Kidney tubule cell (primary cell): ENCODE measurements at regions not wholly inside any gene's neighbourhood (a gene's known extent, or its start where the extent isn't known, plus 50 kb on each side); places are given as distances from the start of the nearest gene placed in this dataset.
A peak's percentile ranks its signal among the peaks of the same experiment; 100 is the strongest.

Source experiments
- DNase-seq: peaks from one replicate; pipeline ENCODE4 v3.0.0-alpha.2; 2018; ENCODE audit warnings: low spot score

GRCh38 chr17:68740555-68741447 is 139.6 kb upstream of the FAM20A start:
- no peak for DNase-seq

GRCh38 chr17:68737761-68738443 is 136.7 kb upstream of the FAM20A start:
- no peak for DNase-seq

DNA sequence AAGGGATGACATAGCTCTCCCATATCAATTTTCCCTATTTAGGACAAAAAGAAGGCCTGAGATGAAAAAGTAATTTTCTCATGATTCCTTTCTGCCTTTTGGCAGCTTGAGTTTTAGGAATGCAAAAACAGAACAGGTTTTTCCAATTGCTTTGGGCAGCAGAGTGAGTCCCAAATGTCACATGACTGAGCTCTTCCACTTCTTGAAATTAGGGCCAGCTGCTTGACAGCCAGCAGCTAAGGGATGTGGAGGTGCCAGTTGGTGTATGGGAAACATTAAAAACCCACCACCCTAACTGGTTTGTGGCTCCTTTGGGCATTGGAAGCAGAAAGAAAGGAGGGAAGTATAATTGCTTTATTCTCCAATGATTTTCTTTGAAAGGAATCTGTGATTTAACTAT is 133.8 kb upstream of the FAM20A start:
- no peak for DNase-seq

GRCh38 chr17:68734187-68734900 is 133.2 kb upstream of the FAM20A start:
- no peak for DNase-seq

DNA sequence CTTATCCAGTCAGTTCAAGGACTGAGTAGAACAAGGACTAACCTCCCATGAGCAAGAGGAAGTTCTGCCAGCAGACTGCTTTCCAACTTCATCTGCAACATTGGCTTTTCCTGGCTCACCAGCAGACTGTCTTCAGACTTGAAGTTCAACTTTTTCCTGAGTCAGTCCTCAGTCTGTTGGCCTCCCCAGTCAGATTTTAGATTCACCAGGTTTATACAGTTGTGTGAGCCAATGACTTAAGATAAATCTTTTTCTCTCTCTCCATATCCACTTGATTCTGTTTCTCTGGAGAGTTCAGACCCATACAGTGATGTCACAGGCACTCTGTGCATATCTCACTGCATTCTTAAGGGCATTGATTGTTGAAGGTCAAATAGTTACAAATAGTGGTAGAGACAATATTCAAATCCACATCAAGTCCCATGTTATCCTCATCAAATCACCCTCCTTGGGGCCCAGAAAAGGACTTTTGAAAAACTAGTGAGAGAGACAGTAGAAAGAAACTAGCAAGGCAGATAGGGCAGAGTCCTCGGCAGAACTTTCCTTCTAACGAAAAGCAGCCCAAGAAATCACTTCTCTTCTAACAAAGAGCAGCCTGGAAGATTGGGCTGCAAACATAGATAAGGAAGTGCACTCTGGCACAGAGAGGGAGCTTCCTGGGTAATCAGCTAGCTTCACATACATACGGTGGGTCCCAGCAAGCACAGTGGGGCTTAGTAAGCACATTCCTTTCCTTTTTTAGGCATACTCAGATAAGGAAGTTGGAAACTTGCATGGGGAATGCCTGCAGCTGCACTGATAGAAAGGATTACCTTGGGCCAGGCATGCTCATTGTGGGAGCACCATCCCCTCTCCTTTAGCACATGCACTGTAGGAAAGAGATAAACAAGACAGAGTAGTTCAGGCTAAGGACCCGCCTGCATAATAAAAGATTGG is 132.3 kb upstream of the FAM20A start:
- DNase-seq: peak; percentile 69

DNA sequence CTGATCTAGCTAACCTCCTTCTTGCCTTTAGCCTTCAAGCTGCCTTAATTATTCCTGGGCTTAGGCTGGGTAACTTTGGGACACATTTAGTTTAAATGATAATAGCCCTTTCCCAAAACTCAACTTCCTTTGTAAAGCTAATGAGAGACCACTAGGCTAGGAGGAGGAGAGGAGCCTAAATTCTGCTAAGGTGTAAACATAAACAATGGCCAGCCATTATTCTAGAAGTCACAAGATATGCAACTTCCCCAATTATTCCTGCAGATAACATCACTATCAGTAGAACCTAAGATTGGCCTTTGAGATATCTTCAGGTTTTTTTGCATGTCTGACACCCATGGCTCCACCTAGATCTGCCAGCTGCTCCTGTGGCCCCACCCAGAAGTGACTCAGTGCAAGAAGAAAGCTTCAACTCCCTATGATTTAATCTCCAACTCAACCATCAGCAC is 131.2 kb upstream of the FAM20A start:
- peak; percentile 13 for DNase-seq

GRCh38 chr17:68731465-68731864 is 130.3 kb upstream of the FAM20A start:
- no peak for DNase-seq

GRCh38 chr17:68719431-68719830 is 118.3 kb upstream of the FAM20A start:
- DNase-seq: no peak

- no peak for DNase-seq
These were observed 117.8 kb upstream of the FAM20A start for GRCh38 chr17:68718926-68719325.

GRCh38 chr17:68718465-68718864 is 117.3 kb upstream of the FAM20A start:
- DNase-seq: no peak

GRCh38 chr17:68714676-68715075 is 113.5 kb upstream of the FAM20A start:
- no peak for DNase-seq

DNA sequence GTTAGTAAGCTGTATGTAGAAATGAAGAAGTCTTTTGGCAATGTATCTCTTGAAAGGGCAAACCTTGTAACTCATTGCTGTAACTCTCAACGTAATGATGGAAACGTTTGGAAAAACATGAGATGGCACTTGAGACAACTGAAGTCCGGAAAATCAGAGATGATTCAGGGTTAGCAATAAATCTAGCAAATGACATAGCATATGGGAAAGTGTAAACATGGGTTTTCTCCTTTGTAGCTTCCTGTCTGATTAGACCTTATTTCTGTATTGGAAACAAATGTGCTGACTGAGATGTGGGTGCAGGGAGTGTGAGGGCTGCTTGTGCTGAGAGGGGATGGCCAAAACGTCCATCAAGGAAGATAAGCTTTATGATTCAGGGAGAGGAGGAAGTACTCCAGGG is 110.7 kb upstream of the FAM20A start:
- DNase-seq: no peak

DNA sequence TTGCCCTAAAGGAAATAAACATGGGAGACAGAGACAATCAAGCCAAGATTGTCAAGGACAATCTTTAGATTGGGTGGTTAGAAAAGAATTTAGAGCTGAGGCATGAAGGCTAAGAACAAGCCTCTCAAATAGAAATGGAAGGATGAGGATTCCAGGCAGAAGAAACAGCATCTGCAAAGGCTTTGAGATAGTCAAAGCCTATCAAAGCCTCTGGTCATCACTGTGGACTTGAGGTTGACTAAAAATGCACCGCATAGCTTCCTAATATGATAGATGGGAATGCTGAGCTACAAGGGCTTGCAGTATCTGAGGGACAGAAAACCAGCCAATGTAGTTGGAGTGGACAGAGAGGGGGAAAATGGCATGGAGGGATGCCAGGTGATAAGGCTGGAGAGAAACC is 109.8 kb upstream of the FAM20A start:
- no peak for DNase-seq

- DNase-seq: no peak
These were observed 109.0 kb upstream of the FAM20A start for GRCh38 chr17:68710035-68710780.

- no peak for DNase-seq
These were observed 108.3 kb upstream of the FAM20A start for GRCh38 chr17:68709461-68709860.

GRCh38 chr17:68707031-68707430 is 105.9 kb upstream of the FAM20A start:
- peak; percentile 11 for DNase-seq

GRCh38 chr17:68706356-68706920 is 105.3 kb upstream of the FAM20A start:
- no peak for DNase-seq

GRCh38 chr17:68705714-68706076 is 104.5 kb upstream of the FAM20A start:
- DNase-seq: no peak

DNA sequence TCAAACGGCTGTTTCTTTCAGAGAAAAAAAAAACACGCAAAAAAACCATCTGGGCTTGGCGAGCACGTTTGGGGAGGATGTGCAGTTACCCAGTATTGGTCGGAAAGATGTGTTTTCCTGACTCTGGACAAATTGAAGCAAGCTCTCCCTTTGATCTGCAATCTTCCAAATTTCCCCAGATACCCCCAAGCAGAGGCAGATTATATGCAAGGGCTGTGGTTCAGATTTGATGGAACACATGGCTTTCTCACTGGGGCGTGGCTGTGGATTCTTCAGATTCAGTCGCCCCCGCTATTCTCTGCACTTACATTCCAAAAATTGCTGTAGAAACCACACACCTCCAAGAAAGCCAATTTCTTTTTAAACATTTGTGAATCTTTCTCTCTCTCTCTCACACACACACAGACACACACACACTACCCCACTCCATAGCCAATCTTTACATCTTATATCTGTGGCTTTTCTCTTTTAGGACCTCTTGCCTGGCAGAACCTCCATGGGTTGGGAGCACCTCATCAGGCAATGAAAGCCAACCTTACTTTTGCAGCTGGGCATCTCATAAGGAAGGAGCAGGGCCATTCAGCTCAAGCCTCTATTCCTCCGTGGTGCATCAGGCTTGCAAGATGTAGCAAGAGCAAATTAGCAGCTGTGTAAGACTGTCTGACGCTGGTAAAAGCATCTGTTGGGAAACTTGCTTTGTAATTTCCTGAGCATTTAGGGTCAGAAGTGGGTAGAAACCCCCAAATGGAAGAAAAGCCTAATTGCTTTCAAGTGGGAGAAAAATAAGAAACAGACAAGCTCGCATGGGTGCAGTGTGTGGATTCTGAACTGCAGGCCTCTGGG is 103.9 kb upstream of the FAM20A start:
- DNase-seq: no peak

- DNase-seq: no peak
These were observed 99.9 kb upstream of the FAM20A start for GRCh38 chr17:68701046-68701445.
